H1 (cell line): ENCODE measurements at regions not wholly inside any gene's neighbourhood (a gene's known extent, or its start where the extent isn't known, plus 50 kb on each side); places are given as distances from the start of the nearest gene placed in this dataset.

ENCODE experiments used
- BCL11A ChIP-seq, 2 experiments: IDR thresholded peaks; one replicate each; pipeline ENCODE4 v1.6.1; 2011; ENCODE audit warnings: low read depth in 2 of 2, low read length in 2 of 2, mild to moderate bottlenecking in 2 of 2
- CHD2 ChIP-seq: IDR thresholded peaks from 2 replicates; pipeline ENCODE4 v1.6.1; 2012; ENCODE audit warnings: low read length, improper control_type of control experiment
- EGR1 ChIP-seq: IDR thresholded peaks from 2 replicates; pipeline ENCODE4 v1.6.1; 2011; ENCODE audit warnings: low read depth, low read length, borderline replicate concordance
- EP300 ChIP-seq, 2 experiments: IDR thresholded peaks; 1 replicate in 1 of 2; 2 replicates in 1 of 2; pipeline ENCODE4 v1.6.1; 2011 to 2012; ENCODE audit warnings: low read depth in 2 of 2, low read length in 2 of 2, mild to moderate bottlenecking in 2 of 2, borderline replicate concordance in 1 of 2, inconsistent platforms in 1 of 2, moderate library complexity in 1 of 2
- GABPA ChIP-seq: IDR thresholded peaks from 2 replicates; pipeline ENCODE4 v1.6.1; 2011; ENCODE audit warnings: mild to moderate bottlenecking, low read length, moderate library complexity, borderline replicate concordance; ENCODE audit not compliant: insufficient read depth
- POLR2A ChIP-seq, 2 experiments: IDR thresholded peaks; 1 replicate in 1 of 2; 2 replicates in 1 of 2; pipeline ENCODE4 v1.6.1; 2011; ENCODE audit warnings: low read depth in 2 of 2, low read length in 2 of 2, mild to moderate bottlenecking in 2 of 2; ENCODE audit errors: control extremely low read depth in 1 of 2
- POLR2AphosphoS5 ChIP-seq: IDR thresholded peaks from 2 replicates; pipeline ENCODE4 v1.6.1; 2011; ENCODE audit warnings: low read depth, low read length
- SAP30 ChIP-seq: fragments of 300-600 bp; sonication (generic); IDR thresholded peaks from 2 replicates; pipeline ENCODE4 v1.7.1; 2012; ENCODE audit warnings: low read length, moderate library complexity, mild to moderate bottlenecking, inconsistent platforms; ENCODE audit not compliant: insufficient read depth, insufficient replicate concordance
- SIN3A ChIP-seq, 2 experiments: IDR thresholded peaks in 1 of 2; conservative IDR thresholded peaks in 1 of 2; 2 replicates each; pipeline ENCODE4 v1.6.1; 2011 to 2012; ENCODE audit warnings: low read length in 2 of 2, improper control_type of control experiment in 1 of 2, low read depth in 1 of 2, mild to moderate bottlenecking in 1 of 2
- ZNF274 ChIP-seq: IDR thresholded peaks from 2 replicates; pipeline ENCODE4 v1.7.0; 2012; ENCODE audit warnings: low read length, borderline replicate concordance; ENCODE audit errors: extremely low read depth
- TF ChIP-seq, protein P1 (sequence below), 3 experiments: IDR thresholded peaks; 1 replicate in 2 of 3; 2 replicates in 1 of 3; pipeline versions ENCODE4 v1.5.1 to v1.6.1; 2011; ENCODE audit warnings: low read length in 3 of 3, mild to moderate bottlenecking in 3 of 3, inconsistent platforms in 2 of 3, low read depth in 1 of 3, moderate library complexity in 1 of 3; ENCODE audit not compliant: insufficient read depth in 1 of 3; ENCODE audit errors: control extremely low read depth in 1 of 3

DNA sequence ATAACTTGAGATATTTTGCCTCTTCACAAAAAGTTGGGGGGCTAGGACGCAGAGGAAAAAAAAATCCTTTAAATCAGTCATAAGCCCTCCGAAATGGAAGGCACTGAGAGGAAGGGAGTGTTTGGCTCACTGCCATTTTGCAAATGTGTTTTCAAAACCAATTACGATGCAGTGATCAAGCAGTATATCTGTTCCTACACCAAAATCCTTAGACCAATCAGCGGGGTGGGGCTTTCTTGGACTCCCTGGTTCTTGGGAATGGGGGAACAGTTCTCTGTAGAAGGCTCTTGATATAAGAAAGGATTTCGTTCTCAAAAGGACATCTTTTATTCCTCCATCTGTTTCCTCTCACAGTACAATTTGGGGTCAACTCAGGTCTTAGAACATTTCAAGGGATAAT is 478.6 kb upstream of the JARID2 start:
- TF ChIP-seq EGR1, result no peak
- no peak for TF ChIP-seq SIN3A (conservative IDR thresholded peaks at IDR 0.05 in 1 of 2, IDR thresholded peaks at IDR 0.05 in 1 of 2; ENCODE audit: low read depth in 1 of 2, low read length in 2 of 2)
- no peak for TF ChIP-seq ZNF274
- TF ChIP-seq, protein P1, sequence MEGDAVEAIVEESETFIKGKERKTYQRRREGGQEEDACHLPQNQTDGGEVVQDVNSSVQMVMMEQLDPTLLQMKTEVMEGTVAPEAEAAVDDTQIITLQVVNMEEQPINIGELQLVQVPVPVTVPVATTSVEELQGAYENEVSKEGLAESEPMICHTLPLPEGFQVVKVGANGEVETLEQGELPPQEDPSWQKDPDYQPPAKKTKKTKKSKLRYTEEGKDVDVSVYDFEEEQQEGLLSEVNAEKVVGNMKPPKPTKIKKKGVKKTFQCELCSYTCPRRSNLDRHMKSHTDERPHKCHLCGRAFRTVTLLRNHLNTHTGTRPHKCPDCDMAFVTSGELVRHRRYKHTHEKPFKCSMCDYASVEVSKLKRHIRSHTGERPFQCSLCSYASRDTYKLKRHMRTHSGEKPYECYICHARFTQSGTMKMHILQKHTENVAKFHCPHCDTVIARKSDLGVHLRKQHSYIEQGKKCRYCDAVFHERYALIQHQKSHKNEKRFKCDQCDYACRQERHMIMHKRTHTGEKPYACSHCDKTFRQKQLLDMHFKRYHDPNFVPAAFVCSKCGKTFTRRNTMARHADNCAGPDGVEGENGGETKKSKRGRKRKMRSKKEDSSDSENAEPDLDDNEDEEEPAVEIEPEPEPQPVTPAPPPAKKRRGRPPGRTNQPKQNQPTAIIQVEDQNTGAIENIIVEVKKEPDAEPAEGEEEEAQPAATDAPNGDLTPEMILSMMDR (IDR thresholded peaks at IDR 0.05; ENCODE audit: control extremely low read depth in 1 of 3, insufficient read depth in 1 of 3, low read depth in 1 of 3, low read length in 3 of 3), result no peak
- no peak for TF ChIP-seq GABPA
- TF ChIP-seq CHD2, result no peak
- no peak for TF ChIP-seq POLR2A (IDR thresholded peaks at IDR 0.05; ENCODE audit: control extremely low read depth in 1 of 2, low read depth in 2 of 2, low read length in 2 of 2)
- TF ChIP-seq EP300 (IDR thresholded peaks at IDR 0.05; ENCODE audit: borderline replicate concordance in 1 of 2, low read depth in 2 of 2, low read length in 2 of 2), result no peak
- TF ChIP-seq BCL11A (IDR thresholded peaks at IDR 0.05; ENCODE audit: low read depth in 2 of 2, low read length in 2 of 2), result no peak
- TF ChIP-seq POLR2AphosphoS5, result no peak
- TF ChIP-seq SAP30, result no peak
